ENCODE measurements at regions not wholly inside any gene's neighbourhood (a gene's known extent, or its start where the extent isn't known, plus 50 kb on each side); places are given as distances from the start of the nearest gene placed in this dataset.

DNA sequence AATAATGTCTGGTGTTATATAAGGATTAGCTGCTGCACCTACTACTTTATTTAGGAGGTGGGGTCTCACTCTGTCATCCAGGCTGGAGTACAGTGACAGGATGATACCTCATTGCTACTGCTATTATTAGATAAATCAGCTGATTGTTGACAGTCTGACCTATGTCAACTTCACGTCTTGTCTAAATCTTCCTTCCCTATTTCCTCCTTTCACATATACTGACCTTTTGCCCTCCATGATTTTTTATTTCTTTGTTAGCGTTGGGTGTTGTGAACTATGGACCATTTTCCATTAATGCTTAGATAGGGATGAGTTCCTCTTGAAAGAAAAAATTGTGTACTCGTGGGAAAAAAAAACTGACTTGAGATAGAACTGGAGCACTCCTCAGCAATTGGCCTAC is 109.9 kb upstream of the BEND6 start:
- H3K79me2 ChIP-seq (ENCODE audit: insufficient read depth, low read length): no peaks in the 10 kb centered on the region
- H3K4me2 ChIP-seq (ENCODE audit: low read depth, low read length): no peak overlapping the region
- ChIA-PET POLR2A (no interaction called here), CTCF (ENCODE audit: low intra/inter-chr PET ratio, low total read pairs) (interaction anchor here (2.0 kb wide), 1 partner anchor 136 kb away, joined by 8 read pairs; no protein-coding TSS in a partner anchor)
- in situ Hi-C loops (cut with HindIII; ENCODE audit: extremely low pct_ligation_motif_present, low pct_unique_long_range_greater_than_20kb) (loop anchor here (5.0 to 10.0 kb wide), 2 partner anchors 133 to 210 kb away; no protein-coding TSS in a partner anchor), intact Hi-C loops (cut with micrococcal nuclease; ENCODE audit: unreplicated experiment) (loop anchor here (5.0 kb wide), 1 partner anchor 488 kb away; no protein-coding TSS in a partner anchor)
- no peaks in the 10 kb centered on the region for H4K20me1 ChIP-seq (ENCODE audit: insufficient read depth, low read length)
- no peak overlapping the region for H2AFZ ChIP-seq (ENCODE audit: low read length)
- WGBS (ENCODE audit: low lambda C conversion rate): 43% methylated on average over 3 of the region's 3 CpGs
- no peak overlapping the region for H3K9ac ChIP-seq (ENCODE audit: insufficient read depth, low read depth, low read length)
- H3K9me3 ChIP-seq (ENCODE audit: low read length): no peaks in the 10 kb centered on the region
- H3K4me3 ChIP-seq (replicated peaks in 1 of 3; ENCODE audit: insufficient read depth in 1 of 3, low read depth in 2 of 3, low read length in 3 of 3): no peak overlapping the region
- no peak overlapping the region for H3K27ac ChIP-seq (ENCODE audit: extremely low read length, insufficient read depth, low read length)
- no peaks in the 10 kb centered on the region for H3K36me3 ChIP-seq (replicated peaks in 1 of 2; ENCODE audit: control insufficient read depth in 1 of 2, insufficient read depth in 2 of 2, low read length in 2 of 2)
- no peak for ATAC-seq
- TF ChIP-seq ZNF12 (CRISPR knock-in tag; IDR thresholded peaks at IDR 0.05) (no peak), ZNF569 (CRISPR knock-in tag; IDR thresholded peaks at IDR 0.05; ENCODE audit: borderline replicate concordance) (no peak)
- TF ChIP-seq, protein P1, sequence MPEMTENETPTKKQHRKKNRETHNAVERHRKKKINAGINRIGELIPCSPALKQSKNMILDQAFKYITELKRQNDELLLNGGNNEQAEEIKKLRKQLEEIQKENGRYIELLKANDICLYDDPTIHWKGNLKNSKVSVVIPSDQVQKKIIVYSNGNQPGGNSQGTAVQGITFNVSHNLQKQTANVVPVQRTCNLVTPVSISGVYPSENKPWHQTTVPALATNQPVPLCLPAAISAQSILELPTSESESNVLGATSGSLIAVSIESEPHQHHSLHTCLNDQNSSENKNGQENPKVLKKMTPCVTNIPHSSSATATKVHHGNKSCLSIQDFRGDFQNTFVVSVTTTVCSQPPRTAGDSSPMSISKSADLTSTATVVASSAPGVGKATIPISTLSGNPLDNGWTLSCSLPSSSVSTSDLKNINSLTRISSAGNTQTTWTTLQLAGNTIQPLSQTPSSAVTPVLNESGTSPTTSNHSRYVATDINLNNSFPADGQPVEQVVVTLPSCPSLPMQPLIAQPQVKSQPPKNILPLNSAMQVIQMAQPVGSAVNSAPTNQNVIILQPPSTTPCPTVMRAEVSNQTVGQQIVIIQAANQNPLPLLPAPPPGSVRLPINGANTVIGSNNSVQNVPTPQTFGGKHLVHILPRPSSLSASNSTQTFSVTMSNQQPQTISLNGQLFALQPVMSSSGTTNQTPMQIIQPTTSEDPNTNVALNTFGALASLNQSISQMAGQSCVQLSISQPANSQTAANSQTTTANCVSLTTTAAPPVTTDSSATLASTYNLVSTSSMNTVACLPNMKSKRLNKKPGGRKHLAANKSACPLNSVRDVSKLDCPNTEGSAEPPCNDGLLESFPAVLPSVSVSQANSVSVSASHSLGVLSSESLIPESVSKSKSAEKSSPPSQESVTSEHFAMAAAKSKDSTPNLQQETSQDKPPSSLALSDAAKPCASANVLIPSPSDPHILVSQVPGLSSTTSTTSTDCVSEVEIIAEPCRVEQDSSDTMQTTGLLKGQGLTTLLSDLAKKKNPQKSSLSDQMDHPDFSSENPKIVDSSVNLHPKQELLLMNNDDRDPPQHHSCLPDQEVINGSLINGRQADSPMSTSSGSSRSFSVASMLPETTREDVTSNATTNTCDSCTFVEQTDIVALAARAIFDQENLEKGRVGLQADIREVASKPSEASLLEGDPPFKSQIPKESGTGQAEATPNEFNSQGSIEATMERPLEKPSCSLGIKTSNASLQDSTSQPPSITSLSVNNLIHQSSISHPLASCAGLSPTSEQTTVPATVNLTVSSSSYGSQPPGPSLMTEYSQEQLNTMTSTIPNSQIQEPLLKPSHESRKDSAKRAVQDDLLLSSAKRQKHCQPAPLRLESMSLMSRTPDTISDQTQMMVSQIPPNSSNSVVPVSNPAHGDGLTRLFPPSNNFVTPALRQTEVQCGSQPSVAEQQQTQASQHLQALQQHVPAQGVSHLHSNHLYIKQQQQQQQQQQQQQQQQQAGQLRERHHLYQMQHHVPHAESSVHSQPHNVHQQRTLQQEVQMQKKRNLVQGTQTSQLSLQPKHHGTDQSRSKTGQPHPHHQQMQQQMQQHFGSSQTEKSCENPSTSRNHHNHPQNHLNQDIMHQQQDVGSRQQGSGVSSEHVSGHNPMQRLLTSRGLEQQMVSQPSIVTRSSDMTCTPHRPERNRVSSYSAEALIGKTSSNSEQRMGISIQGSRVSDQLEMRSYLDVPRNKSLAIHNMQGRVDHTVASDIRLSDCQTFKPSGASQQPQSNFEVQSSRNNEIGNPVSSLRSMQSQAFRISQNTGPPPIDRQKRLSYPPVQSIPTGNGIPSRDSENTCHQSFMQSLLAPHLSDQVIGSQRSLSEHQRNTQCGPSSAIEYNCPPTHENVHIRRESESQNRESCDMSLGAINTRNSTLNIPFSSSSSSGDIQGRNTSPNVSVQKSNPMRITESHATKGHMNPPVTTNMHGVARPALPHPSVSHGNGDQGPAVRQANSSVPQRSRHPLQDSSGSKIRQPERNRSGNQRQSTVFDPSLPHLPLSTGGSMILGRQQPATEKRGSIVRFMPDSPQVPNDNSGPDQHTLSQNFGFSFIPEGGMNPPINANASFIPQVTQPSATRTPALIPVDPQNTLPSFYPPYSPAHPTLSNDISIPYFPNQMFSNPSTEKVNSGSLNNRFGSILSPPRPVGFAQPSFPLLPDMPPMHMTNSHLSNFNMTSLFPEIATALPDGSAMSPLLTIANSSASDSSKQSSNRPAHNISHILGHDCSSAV (CRISPR knock-in tag; IDR thresholded peaks at IDR 0.05; ENCODE audit: borderline replicate concordance): no peak
- no peak for FAIRE-seq
- peaks cover 3 to 7% of the 10 kb centered on the region in 2 experiments; a peak in 3 of 5 replicates for H3K27me3 ChIP-seq (ENCODE audit: control insufficient read depth in 1 of 2, insufficient read depth in 2 of 2, low read length in 2 of 2)
- H3K4me1 ChIP-seq (ENCODE audit: insufficient read depth, low read length): peaks cover 8% of the 10 kb centered on the region
- BruUV-seq (replicated peaks): no TSS peak
- DNase-seq (ENCODE audit: low spot score): no peak

Data from HepG2 (cell line).